SK-N-SH (cell line): ENCODE measurements at regions not wholly inside any gene's neighbourhood (a gene's known extent, or its start where the extent isn't known, plus 50 kb on each side); places are given as distances from the start of the nearest gene placed in this dataset.

Source experiments
- CTCF ChIA-PET: fragments of 300-600, 350-600 bp; formaldehyde crosslinking; extraction: SDS; loops from one replicate; lab custom pipeline; 2021; lab: Yijun Ruan, JAX
- POLR2A ChIA-PET: fragments of 350-600 bp; sonication (Branson Sonifier 250); formaldehyde crosslinking; extraction: SDS; loops from one replicate; lab custom pipeline; 2020; ENCODE audit warnings: antibody characterized with exemption, inconsistent platforms; lab: Yijun Ruan, JAX
- DNase-seq: peaks from one replicate; pipeline ENCODE4 v3.0.0; 2012
- H2AFZ ChIP-seq: fragments of 200-600 bp; sonication (generic); 2 replicates; pipeline ENCODE4 v1.8.1; 2016; ENCODE audit warnings: antibody characterized with exemption, mild to moderate bottlenecking, low read depth
- H3F3A ChIP-seq: fragments of 200-600 bp; sonication (generic); replicated peaks from 2 replicates; pipeline ENCODE3; 2016; ENCODE audit warnings: antibody characterized with exemption, mild to moderate bottlenecking; ENCODE audit not compliant: insufficient read depth
- H3K27ac ChIP-seq, 2 experiments: fragments of 200-500 bp in 1 of 2; fragments of 200-600 bp in 1 of 2; sonication (Bioruptor generic) in 1 of 2; sonication (generic), shearing (Covaris generic) in 1 of 2; 2 replicates each; pipeline versions ENCODE4 v1.5.1 to v1.6.1; 2014 to 2016; ENCODE audit warnings: low read depth in 2 of 2, inconsistent platforms in 1 of 2, low read length in 1 of 2, mild to moderate bottlenecking in 1 of 2, mixed read lengths in 1 of 2
- H3K27me3 ChIP-seq: fragments of 200-600 bp; sonication (generic), shearing (Covaris generic); 2 replicates; pipeline ENCODE4 v1.6.1; 2016; ENCODE audit warnings: mixed run types; ENCODE audit not compliant: insufficient read depth
- H3K36me3 ChIP-seq, 2 experiments: fragments of 200-500 bp in 1 of 2; fragments of 200-600 bp in 1 of 2; sonication (Bioruptor generic) in 1 of 2; sonication (generic) in 1 of 2; replicated peaks in 1 of 2; 2 replicates each; pipeline versions ENCODE3 to v1.5.1; 2014 to 2016; ENCODE audit warnings: low read length in 1 of 2, mild to moderate bottlenecking in 1 of 2; ENCODE audit not compliant: insufficient read depth in 2 of 2, control insufficient read depth in 1 of 2
- H3K4me1 ChIP-seq, 2 experiments: fragments of 200-500 bp in 1 of 2; fragments of 200-600 bp in 1 of 2; sonication (Bioruptor generic) in 1 of 2; sonication (generic), shearing (Covaris generic) in 1 of 2; 2 replicates each; pipeline versions ENCODE4 v1.5.1 to v1.6.1; 2014 to 2016; ENCODE audit warnings: low read depth in 1 of 2, low read length in 1 of 2, mixed run types in 1 of 2; ENCODE audit not compliant: insufficient read depth in 2 of 2, control insufficient read depth in 1 of 2
- H3K4me2 ChIP-seq: fragments of 200-600 bp; sonication (generic), shearing (Covaris generic); 2 replicates; pipeline ENCODE4 v1.6.1; 2017; ENCODE audit warnings: mixed run types
- H3K4me3 ChIP-seq, 2 experiments: fragments of 200-500 bp in 1 of 2; fragments of 200-600 bp in 1 of 2; sonication (Bioruptor generic) in 1 of 2; sonication (generic), shearing (Covaris generic) in 1 of 2; 2 replicates each; pipeline versions ENCODE4 v1.5.1 to v1.8.1; 2014 to 2016; ENCODE audit warnings: low read depth in 2 of 2, inconsistent platforms in 1 of 2, low read length in 1 of 2, mild to moderate bottlenecking in 1 of 2, mixed read lengths in 1 of 2, moderate library complexity in 1 of 2
- H3K79me2 ChIP-seq: fragments of 200-600 bp; sonication (generic); 2 replicates; pipeline ENCODE4 v1.8.1; 2017; ENCODE audit warnings: mild to moderate bottlenecking; ENCODE audit not compliant: insufficient read depth
- H3K9ac ChIP-seq: fragments of 200-600 bp; sonication (generic); 2 replicates; pipeline ENCODE4 v1.6.1; 2017; ENCODE audit warnings: mixed run types
- H3K9me2 ChIP-seq: fragments of 200-600 bp; sonication (generic); 2 replicates; pipeline ENCODE4 v1.6.1; 2017; ENCODE audit warnings: mixed run types
- H3K9me3 ChIP-seq: fragments of 200-600 bp; sonication (generic); 2 replicates; pipeline ENCODE4 v1.6.1; 2017; ENCODE audit warnings: mixed run types, mild to moderate bottlenecking, moderate library complexity
- H4K20me1 ChIP-seq: fragments of 200-600 bp; sonication (generic); 2 replicates; pipeline ENCODE4 v1.6.1; 2017; ENCODE audit warnings: mild to moderate bottlenecking, mixed run types; ENCODE audit not compliant: insufficient read depth
- CHD2 ChIP-seq: fragments of 150-350 bp; IDR thresholded peaks from 2 replicates; pipeline ENCODE4 v1.6.1; 2018; ENCODE audit warnings: low read length; ENCODE audit not compliant: partially characterized antibody
- ELF1 ChIP-seq: IDR thresholded peaks from 2 replicates; pipeline ENCODE4 v1.4.0; 2012
- EP300 ChIP-seq, 2 experiments: IDR thresholded peaks; 2 replicates each; pipeline versions ENCODE4 v1.4.0 to v1.6.1; 2012; ENCODE audit warnings: borderline replicate concordance in 1 of 2, low read depth in 1 of 2, low read length in 1 of 2
- FOXM1 ChIP-seq: IDR thresholded peaks from 2 replicates; pipeline ENCODE4 v1.4.0; 2012; ENCODE audit warnings: low read depth, mild to moderate bottlenecking
- GATA2 ChIP-seq: sonication (generic); formaldehyde crosslinking; IDR thresholded peaks from 2 replicates; pipeline ENCODE4 v1.5.0; 2020; ENCODE audit warnings: mild to moderate bottlenecking, missing genetic modification reagents
- IRF3 ChIP-seq: fragments of 150-350 bp; IDR thresholded peaks from 2 replicates; pipeline ENCODE4 v1.6.1; 2016; ENCODE audit warnings: mild to moderate bottlenecking, low read depth, low read length
- MEF2A ChIP-seq: IDR thresholded peaks from 2 replicates; pipeline ENCODE4 v1.4.0; 2012; ENCODE audit warnings: low read depth, borderline replicate concordance
- MXI1 ChIP-seq: IDR thresholded peaks from 2 replicates; pipeline ENCODE4 v1.6.1; 2012; ENCODE audit warnings: mild to moderate bottlenecking, low read depth, low read length, improper control_type of control experiment
- POLR2AphosphoS5 ChIP-seq: IDR thresholded peaks from 2 replicates; pipeline ENCODE4 v1.6.1; 2012; ENCODE audit warnings: low read depth, low read length
- RAD21 ChIP-seq: IDR thresholded peaks from 2 replicates; pipeline ENCODE4 v1.6.1; 2012; ENCODE audit warnings: mild to moderate bottlenecking, low read length
- RCOR1 ChIP-seq: fragments of 150-350 bp; IDR thresholded peaks from 2 replicates; pipeline ENCODE4 v1.6.1; 2017; ENCODE audit warnings: antibody characterized with exemption, low read length
- RFX5 ChIP-seq: IDR thresholded peaks from 2 replicates; pipeline ENCODE4 v1.6.1; 2012; ENCODE audit warnings: mild to moderate bottlenecking, improper control_type of control experiment, low read length
- RXRA ChIP-seq: IDR thresholded peaks from 2 replicates; pipeline ENCODE4 v1.4.0; 2012; ENCODE audit warnings: low read depth, mild to moderate bottlenecking, borderline replicate concordance
- SIN3A ChIP-seq: IDR thresholded peaks from 2 replicates; pipeline ENCODE4 v1.6.1; 2012; ENCODE audit warnings: low read depth, mild to moderate bottlenecking, low read length, moderate library complexity, borderline replicate concordance
- TAF1 ChIP-seq: IDR thresholded peaks from 2 replicates; pipeline ENCODE4 v1.6.1; 2012; ENCODE audit warnings: low read depth, mild to moderate bottlenecking, low read length, moderate library complexity, borderline replicate concordance
- TCF12 ChIP-seq: IDR thresholded peaks from 2 replicates; pipeline ENCODE4 v1.4.0; 2012
- TEAD4 ChIP-seq: IDR thresholded peaks from 2 replicates; pipeline ENCODE4 v1.4.0; 2012; ENCODE audit warnings: mild to moderate bottlenecking, borderline replicate concordance; ENCODE audit not compliant: insufficient read depth
- USF1 ChIP-seq: IDR thresholded peaks from 2 replicates; pipeline ENCODE4 v1.4.0; 2012; ENCODE audit warnings: low read depth, borderline replicate concordance
- YY1 ChIP-seq: IDR thresholded peaks from 2 replicates; pipeline ENCODE4 v1.4.0; 2012; ENCODE audit warnings: low read depth, mild to moderate bottlenecking
- WGBS: methylation state at CpG from one replicate; pipeline ENCODE4 v1.1.6; 2017; ENCODE audit warnings: low lambda C conversion rate; 5-methylcytosine and 5-hydroxymethylcytosine counted together

GRCh38 chr2:196318517-196319377 is 147.4 kb upstream of the STK17B start:
- DNase-seq = no peak
- Histone ChIP-seq H3K36me3 (peaks cover 2 to 10% of the 10 kb centered on the region in 2 experiments), H3K27ac (no peak overlapping the region), H3K4me1 (peaks cover 2 to 28% of the 10 kb centered on the region in 2 experiments), H3K27me3 (no peaks in the 10 kb centered on the region), H3K4me2 (no peak overlapping the region), H3K4me3 (no peak overlapping the region), H3K79me2 (no peaks in the 10 kb centered on the region), H3K9ac (no peak overlapping the region), H3K9me3 (no peaks in the 10 kb centered on the region)
- 94% methylated on average over 18 of the region's 24 CpGs for WGBS
- POLR2A ChIA-PET = no interaction called here
- TF ChIP-seq IRF3 (no peak), FOXM1 (no peak), RCOR1 (no peak), RXRA (no peak), TAF1 (no peak), MEF2A (no peak), USF1 (no peak), TEAD4 (no peak), YY1 (no peak), TCF12 (no peak), SIN3A (no peak), RFX5 (no peak), MXI1 (no peak), RAD21 (no peak), ELF1 (no peak), EP300 (IDR thresholded peaks at IDR 0.05; ENCODE audit: borderline replicate concordance in 1 of 2, low read depth in 1 of 2, low read length in 1 of 2) (no peak), GATA2 (CRISPR knock-in tag) (no peak), POLR2AphosphoS5 (no peak), CHD2 (no peak)
- TF ChIP-seq, all 33 proteins: peak for 0
- H2AFZ ChIP-seq = no peak overlapping the region
- no peaks in the 10 kb centered on the region for H4K20me1 ChIP-seq
- H3K9me2 ChIP-seq = no peaks in the 10 kb centered on the region
- CTCF ChIA-PET = interaction anchor here (0.8 to 1.4 kb wide), 2 partner anchors 19 to 21 kb away, joined by 3 to 5 read pairs; no protein-coding TSS in a partner anchor
- peaks cover 8% of the 10 kb centered on the region for H3F3A ChIP-seq
